PC-9 (cell line): ENCODE measurements at regions not wholly inside any gene's neighbourhood (a gene's known extent, or its start where the extent isn't known, plus 50 kb on each side); places are given as distances from the start of the nearest gene placed in this dataset.

ENCODE experiments used
- BruUV-seq: library from RNA; stranded (reverse); fragments of 400-500 nt; replicated peaks from 2 replicates; lab custom pipeline; 2021; lab: Mats Ljungman, UMichigan
- CTCF ChIA-PET: fragments of 300-600 bp; sonication (Branson Sonifier 250); formaldehyde crosslinking; loops from one replicate; lab custom pipeline; 2022; ENCODE audit warnings: antibody characterized with exemption; lab: Charles Lee
- POLR2A ChIA-PET: fragments of 300-600 bp; sonication (Branson Sonifier 250); formaldehyde crosslinking; loops from one replicate; lab custom pipeline; 2022; ENCODE audit warnings: antibody characterized with exemption; ENCODE audit not compliant: unreplicated experiment; lab: Charles Lee
- DNase-seq, 2 experiments: peaks; one replicate each; pipeline versions ENCODE4 v3.0.0 to v3.0.0-alpha.2; 2015 to 2022; ENCODE audit warnings: mixed read lengths in 1 of 2
- H2AFZ ChIP-seq: fragments of 200-600 bp; sonication (generic); 2 replicates; pipeline ENCODE4 v1.8.1; 2017; ENCODE audit warnings: antibody characterized with exemption
- H3F3A ChIP-seq: fragments of 200-600 bp; sonication (generic); 2 replicates; pipeline ENCODE4 v1.8.1; 2017; ENCODE audit warnings: antibody characterized with exemption, mild to moderate bottlenecking, low read depth; ENCODE audit not compliant: insufficient read depth
- H3K27ac ChIP-seq: fragments of 200-600 bp; sonication (generic); 2 replicates; pipeline ENCODE4 v1.6.1; 2016; ENCODE audit warnings: mixed run types
- H3K27me3 ChIP-seq: fragments of 200-600 bp; sonication (generic); 2 replicates; pipeline ENCODE4 v1.6.1; 2016; ENCODE audit warnings: low read depth, mixed run types; ENCODE audit not compliant: insufficient read depth
- H3K36me3 ChIP-seq: fragments of 200-600 bp; sonication (generic); 2 replicates; pipeline ENCODE4 v1.6.1; 2016; ENCODE audit warnings: low read depth, mixed run types
- H3K4me1 ChIP-seq: fragments of 200-600 bp; sonication (generic); replicated peaks from 2 replicates; pipeline ENCODE4 v1.6.1; 2016; ENCODE audit warnings: mixed run types; ENCODE audit not compliant: insufficient read depth
- H3K4me2 ChIP-seq: fragments of 200-600 bp; sonication (generic); 2 replicates; pipeline ENCODE4 v1.6.1; 2017; ENCODE audit warnings: mixed run types
- H3K4me3 ChIP-seq: fragments of 200-600 bp; sonication (generic); 2 replicates; pipeline ENCODE4 v1.6.1; 2016; ENCODE audit warnings: mixed run types
- H3K79me2 ChIP-seq: fragments of 200-600 bp; sonication (generic); 2 replicates; pipeline ENCODE4 v1.6.1; 2017; ENCODE audit warnings: low read depth, mixed run types
- H3K9me2 ChIP-seq: fragments of 200-600 bp; sonication (generic); 2 replicates; pipeline ENCODE4 v1.8.1; 2017; ENCODE audit warnings: mild to moderate bottlenecking; ENCODE audit not compliant: insufficient read depth
- H3K9me3 ChIP-seq: fragments of 200-600 bp; sonication (generic); 2 replicates; pipeline ENCODE4 v1.8.1; 2016; ENCODE audit warnings: low read depth; ENCODE audit not compliant: insufficient read depth
- H4K20me1 ChIP-seq: fragments of 200-600 bp; sonication (generic); 2 replicates; pipeline ENCODE4 v1.8.1; 2017; ENCODE audit not compliant: insufficient read depth
- CTCF ChIP-seq: fragments of 200-600 bp; sonication (generic); conservative IDR thresholded peaks from 2 replicates; pipeline ENCODE4 v1.6.1; 2017; ENCODE audit warnings: mixed run types, antibody characterized with exemption, mild to moderate bottlenecking, moderate library complexity
- EZH2 ChIP-seq: fragments of 200-600 bp; sonication (generic); IDR thresholded peaks from 2 replicates; pipeline ENCODE4 v1.8.0; 2017; ENCODE audit warnings: antibody characterized with exemption, low read depth
- intact Hi-C: fragments of 100-400 bp; cut with micrococcal nuclease; formaldehyde crosslinking; loops from one replicate; pipeline ENCODE4 v1.10.0; 2022; ENCODE audit not compliant: unreplicated experiment

- no peak overlapping the region for H2AFZ ChIP-seq
- peaks cover 37% of the 10 kb centered on the region for H3K4me1 ChIP-seq
- CTCF ChIA-PET: no interaction called here
- DNase-seq: no peak
- H3K36me3 ChIP-seq: no peaks in the 10 kb centered on the region
- no peak overlapping the region for H3K27ac ChIP-seq
- H3K79me2 ChIP-seq: no peaks in the 10 kb centered on the region
- no peak overlapping the region for H3K4me2 ChIP-seq
- H3K27me3 ChIP-seq: no peaks in the 10 kb centered on the region
- TF ChIP-seq CTCF (no peak), EZH2 (no peak)
- no peak overlapping the region for H3K4me3 ChIP-seq
- peaks cover 3% of the 10 kb centered on the region; the same call in 1 of the 2 replicates for H3K9me2 ChIP-seq
- H4K20me1 ChIP-seq: no peaks in the 10 kb centered on the region
- BruUV-seq: no TSS peak
- H3F3A ChIP-seq: peaks cover 35% of the 10 kb centered on the region
- POLR2A ChIA-PET: no interaction called here
- intact Hi-C loops: no loop called here
- H3K9me3 ChIP-seq: 0 out of 2 replicates have a peak, but pooled peaks cover 8% of the 10 kb centered on the region
Observed at GRCh38 chr1:116306840-116307442, 66.1 kb upstream of the ATP1A1 start.

- ChIA-PET CTCF (no interaction called here), POLR2A (no interaction called here)
- Histone ChIP-seq H3K27me3 (no peaks in the 10 kb centered on the region), H3K36me3 (no peaks in the 10 kb centered on the region), H3F3A (peaks cover 48% of the 10 kb centered on the region), H3K4me3 (no peak overlapping the region), H3K27ac (no peak overlapping the region), H3K4me2 (no peak overlapping the region), H4K20me1 (no peaks in the 10 kb centered on the region), H3K79me2 (no peaks in the 10 kb centered on the region), H3K4me1 (peaks cover 49% of the 10 kb centered on the region), H2AFZ (no peak overlapping the region), H3K9me2 (peaks cover 3% of the 10 kb centered on the region; the same call in 1 of the 2 replicates), H3K9me3 (0 out of 2 replicates have a peak, but pooled peaks cover 8% of the 10 kb centered on the region)
- TF ChIP-seq EZH2 (no peak), CTCF (no peak)
- BruUV-seq: no TSS peak
- intact Hi-C loops: no loop called here
- no peak for DNase-seq
Observed at GRCh38 chr1:116308276-116308675, 64.8 kb upstream of the ATP1A1 start.

- POLR2A ChIA-PET: interaction anchor here (0.6 to 0.7 kb wide), 2 partner anchors 200 to 1068 kb away, joined by 3 read pairs; no protein-coding TSS in a partner anchor
- CTCF ChIA-PET: no interaction called here
- intact Hi-C loops: no loop called here
- no TSS peak for BruUV-seq
- Histone ChIP-seq H2AFZ (no peak overlapping the region), H3F3A (peaks cover 56% of the 10 kb centered on the region), H3K4me3 (no peak overlapping the region), H3K4me1 (peaks cover 59% of the 10 kb centered on the region), H3K36me3 (no peaks in the 10 kb centered on the region), H3K79me2 (no peaks in the 10 kb centered on the region), H3K27me3 (no peaks in the 10 kb centered on the region), H3K4me2 (peak overlapping the region; percentile 34), H4K20me1 (no peaks in the 10 kb centered on the region), H3K9me2 (peaks cover 2% of the 10 kb centered on the region; the same call in 1 of the 2 replicates), H3K9me3 (0 out of 2 replicates have a peak, but pooled peaks cover 6% of the 10 kb centered on the region), H3K27ac (peak overlapping the region; percentile 27; the same call in 1 of the 2 replicates)
- peak in 1 of 2 experiments; percentile 79 for DNase-seq
- TF ChIP-seq EZH2 (no peak), CTCF (no peak)
Observed at GRCh38 chr1:116309090-116309870, 63.8 kb upstream of the ATP1A1 start.
